Loucy (cell line): ENCODE measurements at regions not wholly inside any gene's neighbourhood (a gene's known extent, or its start where the extent isn't known, plus 50 kb on each side); places are given as distances from the start of the nearest gene placed in this dataset.

ENCODE experiments used
- CTCF ChIP-seq: fragments of 200-600 bp; sonication (generic); conservative IDR thresholded peaks from 2 replicates; pipeline ENCODE4 v1.5.1; 2014; ENCODE audit warnings: mild to moderate bottlenecking, antibody characterized with exemption, low read length
- EZH2phosphoT487 ChIP-seq: fragments of 200-600 bp; IDR thresholded peaks from 2 replicates; pipeline ENCODE4 v1.6.1; 2018; ENCODE audit warnings: antibody characterized with exemption, mild to moderate bottlenecking, moderate library complexity, borderline replicate concordance

DNA sequence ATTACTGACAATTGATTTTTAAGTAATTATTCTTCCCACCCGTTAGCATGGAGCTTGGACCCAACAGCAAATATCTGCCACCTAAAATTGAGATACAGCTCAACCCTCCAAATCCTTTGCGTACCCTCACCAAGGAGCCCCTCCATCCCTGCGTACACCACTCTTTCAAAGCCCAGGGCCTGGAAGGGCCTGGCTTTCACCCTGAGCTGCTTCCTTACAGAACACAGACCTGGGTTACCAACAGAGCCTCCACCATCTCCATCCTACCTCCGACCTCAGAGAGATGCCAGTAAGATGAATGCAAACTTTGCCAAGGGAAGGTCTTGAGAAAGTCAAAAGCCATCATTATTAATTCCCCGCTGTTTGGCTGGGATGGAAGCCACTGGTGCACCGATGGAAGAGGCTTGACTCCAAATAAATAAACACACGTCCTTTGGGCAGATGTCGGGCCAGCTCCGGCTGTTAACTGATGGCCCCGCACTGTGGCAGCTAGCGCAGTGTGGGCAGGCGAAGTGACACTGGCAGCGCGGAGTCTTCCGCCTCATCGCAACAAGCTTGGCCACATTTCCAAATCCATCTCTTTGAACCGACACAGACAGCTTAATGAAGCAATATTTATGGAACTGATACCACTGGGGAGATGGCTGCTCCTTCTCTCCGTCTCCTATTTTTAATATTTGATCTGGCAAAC, 150.2 kb upstream of the VSTM2B start:
- TF ChIP-seq CTCF: no peak
- TF ChIP-seq EZH2phosphoT487: no peak
